ENCODE measurements at regions not wholly inside any gene's neighbourhood (a gene's known extent, or its start where the extent isn't known, plus 50 kb on each side); places are given as distances from the start of the nearest gene placed in this dataset.
"Not testable (repeated sequence)": the region's sequence is repeated elsewhere in the genome, so short reads cannot be mapped to it uniquely, and the experiment has no call there.

GRCh38 chr2:95725677-95726076, 133.9 kb downstream of the TRIM43 start:
- TF ChIP-seq CTCF (IDR thresholded peaks at IDR 0.05 in 8 of 11, conservative IDR thresholded peaks at IDR 0.05 in 3 of 11); POLR2A (IDR thresholded peaks at IDR 0.05); POLR2AphosphoS5 (IDR thresholded peaks at IDR 0.05): not testable (repeated sequence)

Measured in spleen (tissue), 7 donors.